ENCODE measurements at regions not wholly inside any gene's neighbourhood (a gene's known extent, or its start where the extent isn't known, plus 50 kb on each side); places are given as distances from the start of the nearest gene placed in this dataset.
"Not testable (repeated sequence)": the region's sequence is repeated elsewhere in the genome, so short reads cannot be mapped to it uniquely, and the experiment has no call there.

GRCh38 chr5:42931451-42931850, 108.7 kb downstream of the ANXA2R start:
- not testable (repeated sequence) for H3K9me3 Mint-ChIP-seq; H3K27me3 Mint-ChIP-seq; H3K36me3 Mint-ChIP-seq; H3K4me1 Mint-ChIP-seq; H3K4me3 Mint-ChIP-seq; DNase-seq (ENCODE audit: low spot score in 2 of 2); ATAC-seq (ENCODE audit: low read depth); H3K27ac Mint-ChIP-seq

DNA sequence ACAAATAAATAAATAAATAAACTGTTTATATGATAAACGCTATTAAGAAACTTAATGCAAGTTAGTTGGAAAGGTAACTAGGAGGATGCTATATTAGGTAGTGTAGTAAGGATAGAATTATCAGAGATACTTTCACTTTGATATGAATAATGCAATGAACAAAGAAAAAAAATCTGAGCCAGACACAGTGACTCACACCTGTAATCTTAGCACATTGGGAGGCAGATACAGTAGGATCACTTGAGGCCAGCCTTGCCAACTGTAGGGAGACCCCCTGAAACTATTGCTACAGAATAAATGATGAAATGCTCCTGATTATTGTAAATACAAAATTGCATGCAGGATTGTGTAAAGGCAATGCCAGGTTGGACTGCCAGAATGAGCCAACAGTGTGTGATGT, 109.2 kb downstream of the ANXA2R start:
- Mint-ChIP-seq H3K27me3 (peaks cover 4% of the 10 kb centered on the region), H3K27ac (no peak overlapping the region), H3K4me1 (peaks cover 4% of the 10 kb centered on the region), H3K36me3 (no peaks in the 10 kb centered on the region), H3K9me3 (peaks cover 1% of the 10 kb centered on the region), H3K4me3 (no peak overlapping the region)
- DNase-seq (ENCODE audit: low spot score in 2 of 2) (no peak), ATAC-seq (ENCODE audit: low read depth) (no peak)

GRCh38 chr5:42929871-42930270, 110.2 kb downstream of the ANXA2R start:
- H3K36me3 Mint-ChIP-seq = no peaks in the 10 kb centered on the region
- H3K27ac Mint-ChIP-seq = no peak overlapping the region
- H3K9me3 Mint-ChIP-seq = peaks cover 1% of the 10 kb centered on the region
- ATAC-seq (ENCODE audit: low read depth) = no peak
- H3K4me3 Mint-ChIP-seq = no peak overlapping the region
- H3K27me3 Mint-ChIP-seq = peaks cover 5% of the 10 kb centered on the region
- H3K4me1 Mint-ChIP-seq = peaks cover 4% of the 10 kb centered on the region
- no peak for DNase-seq (ENCODE audit: low spot score in 2 of 2)

DNA sequence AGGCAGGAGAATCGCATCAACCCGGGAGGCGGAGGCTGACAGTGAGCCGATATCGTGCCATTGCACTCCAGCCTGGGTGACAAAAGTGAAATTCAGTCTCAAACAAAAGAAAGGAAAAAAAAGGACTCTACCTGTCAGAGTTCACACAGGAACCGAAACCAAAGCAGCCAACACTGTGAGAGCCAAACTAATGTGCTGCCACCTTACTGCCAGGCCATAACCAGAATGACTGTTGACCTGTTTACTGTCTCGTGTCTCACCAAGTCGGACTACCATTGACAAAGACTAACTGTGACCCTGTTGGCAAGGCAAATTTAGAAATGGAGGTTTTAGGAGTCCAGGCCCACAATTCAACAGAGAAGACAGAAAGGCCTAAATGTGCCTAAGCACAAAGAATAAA, 112.4 kb downstream of the ANXA2R start:
- ATAC-seq (ENCODE audit: low read depth) (peak; percentile 80), DNase-seq (ENCODE audit: low spot score in 2 of 2) (no peak)
- Mint-ChIP-seq H3K9me3 (peaks cover 1% of the 10 kb centered on the region), H3K4me3 (no peak overlapping the region), H3K36me3 (no peaks in the 10 kb centered on the region), H3K4me1 (peaks cover 4% of the 10 kb centered on the region), H3K27ac (no peak overlapping the region), H3K27me3 (peaks cover 4% of the 10 kb centered on the region)

DNA sequence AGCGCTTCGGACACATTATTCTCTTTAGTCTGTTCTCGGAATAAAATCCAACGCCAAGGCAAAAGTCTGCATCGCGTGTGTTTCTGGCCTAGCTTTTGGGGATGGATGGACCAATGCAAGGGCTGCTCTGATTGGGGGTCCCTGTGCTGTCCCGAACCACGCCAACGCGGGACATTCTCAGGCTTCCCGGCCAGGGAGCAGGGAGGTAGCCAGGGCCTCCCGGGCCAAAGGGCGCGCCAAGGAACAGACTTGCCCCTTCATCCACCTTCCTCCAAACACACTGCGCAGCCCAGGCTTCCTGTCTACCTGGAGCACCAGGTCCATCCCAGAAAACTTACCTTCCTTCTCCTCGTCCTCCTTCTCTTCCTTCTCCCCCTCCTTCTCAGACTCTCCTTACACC, 113.0 kb upstream of the SELENOP start:
- H3K27ac Mint-ChIP-seq = no peak overlapping the region
- DNase-seq (ENCODE audit: low spot score in 2 of 2) = no peak
- no peak overlapping the region for H3K4me3 Mint-ChIP-seq
- no peaks in the 10 kb centered on the region for H3K36me3 Mint-ChIP-seq
- no peak for ATAC-seq (ENCODE audit: low read depth)
- H3K9me3 Mint-ChIP-seq = no peaks in the 10 kb centered on the region
- peaks cover 4% of the 10 kb centered on the region for H3K4me1 Mint-ChIP-seq
- H3K27me3 Mint-ChIP-seq = peaks cover 1% of the 10 kb centered on the region

DNA sequence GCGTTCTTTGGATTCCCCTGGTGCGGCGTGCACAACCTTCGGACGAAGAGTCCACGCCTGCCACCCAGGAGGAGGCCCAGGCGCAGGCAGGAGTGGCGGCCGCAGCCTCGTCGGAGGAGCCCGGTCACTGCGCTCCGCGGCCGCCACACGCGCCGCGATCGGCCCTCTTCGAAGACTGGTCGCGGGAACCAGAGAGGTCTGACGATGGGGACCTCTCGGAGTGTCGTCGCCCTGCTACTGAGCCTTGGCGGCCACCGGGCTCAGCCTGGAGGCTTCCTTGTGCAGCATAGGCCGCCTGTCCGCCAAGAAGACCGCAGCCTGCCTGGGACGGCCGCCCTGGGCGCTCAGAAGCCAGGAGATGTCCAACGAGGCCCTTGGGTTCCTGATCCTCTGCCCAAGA, 112.5 kb upstream of the SELENOP start:
- Mint-ChIP-seq H3K36me3 (no peaks in the 10 kb centered on the region), H3K4me1 (peaks cover 4% of the 10 kb centered on the region), H3K9me3 (no peaks in the 10 kb centered on the region), H3K27me3 (peaks cover 1% of the 10 kb centered on the region), H3K4me3 (no peak overlapping the region), H3K27ac (no peak overlapping the region)
- no peak for ATAC-seq (ENCODE audit: low read depth)
- no peak for DNase-seq (ENCODE audit: low spot score in 2 of 2)

- no peak overlapping the region for H3K27ac Mint-ChIP-seq
- ATAC-seq (ENCODE audit: low read depth) = no peak
- peaks cover 1% of the 10 kb centered on the region for H3K27me3 Mint-ChIP-seq
- H3K36me3 Mint-ChIP-seq = no peaks in the 10 kb centered on the region
- no peaks in the 10 kb centered on the region for H3K9me3 Mint-ChIP-seq
- DNase-seq (ENCODE audit: low spot score in 2 of 2) = no peak
- no peak overlapping the region for H3K4me3 Mint-ChIP-seq
- peaks cover 4% of the 10 kb centered on the region for H3K4me1 Mint-ChIP-seq
Measured at GRCh38 chr5:42923710-42924109, 112.0 kb upstream of the SELENOP start.

DNA sequence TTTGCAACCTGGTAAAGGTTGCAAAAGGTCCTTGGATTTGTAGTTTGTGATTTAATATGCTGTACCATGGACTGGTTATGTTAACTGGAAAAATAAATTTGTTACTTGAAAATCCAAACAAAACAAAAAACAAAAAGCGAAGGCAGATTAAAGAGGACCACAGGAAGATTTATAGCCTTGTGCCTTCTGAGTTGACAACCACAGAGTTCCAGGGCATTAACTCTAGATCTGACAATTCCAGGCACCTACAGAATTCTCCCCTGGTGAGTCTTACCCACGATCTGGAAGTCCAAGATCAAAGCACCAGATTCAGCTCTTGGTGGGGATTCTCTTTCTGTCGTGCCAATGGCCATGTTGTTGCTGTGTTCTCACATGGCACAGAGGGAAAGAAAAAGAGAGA, 107.9 kb upstream of the SELENOP start:
- Mint-ChIP-seq H3K27ac (no peak overlapping the region), H3K4me3 (no peak overlapping the region), H3K4me1 (no peaks in the 10 kb centered on the region), H3K9me3 (no peaks in the 10 kb centered on the region), H3K36me3 (no peaks in the 10 kb centered on the region), H3K27me3 (no peaks in the 10 kb centered on the region)
- ATAC-seq (ENCODE audit: low read depth) (no peak), DNase-seq (ENCODE audit: low spot score in 2 of 2) (no peak)

- no peaks in the 10 kb centered on the region for H3K27me3 Mint-ChIP-seq
- H3K4me3 Mint-ChIP-seq = no peak overlapping the region
- ATAC-seq (ENCODE audit: low read depth) = no peak
- no peak overlapping the region for H3K27ac Mint-ChIP-seq
- no peaks in the 10 kb centered on the region for H3K4me1 Mint-ChIP-seq
- no peak for DNase-seq (ENCODE audit: low spot score in 2 of 2)
- H3K36me3 Mint-ChIP-seq = no peaks in the 10 kb centered on the region
- H3K9me3 Mint-ChIP-seq = no peaks in the 10 kb centered on the region
Measured at GRCh38 chr5:42915306-42915866, 103.7 kb upstream of the SELENOP start.

DNA sequence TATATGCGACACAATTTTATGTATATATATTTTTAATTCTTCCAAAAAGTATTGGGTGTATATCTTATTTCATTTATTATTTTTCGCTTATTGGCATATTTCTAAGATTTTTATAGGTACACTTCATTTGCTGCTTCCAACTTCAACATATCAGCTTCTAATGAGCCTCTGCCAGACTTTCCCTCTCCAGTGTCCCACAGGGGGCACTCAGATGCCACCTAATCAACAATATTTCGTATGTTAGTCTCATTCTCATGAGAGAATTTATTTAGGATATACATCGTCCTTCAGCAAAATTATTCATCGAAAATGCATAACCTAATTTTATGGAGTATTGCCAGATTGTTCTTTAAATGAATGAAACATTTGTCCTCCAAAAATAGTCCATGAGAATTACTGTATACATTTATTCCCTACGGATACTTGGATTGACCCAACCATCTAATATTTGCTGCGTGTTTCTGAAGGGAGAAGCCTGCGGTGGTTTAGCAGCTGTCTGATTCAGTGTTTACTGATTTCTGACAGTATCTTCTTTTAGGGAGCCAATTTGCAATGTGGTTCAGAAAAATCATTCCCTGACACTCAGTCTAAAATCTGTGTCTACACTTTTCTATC, 100.6 kb upstream of the SELENOP start:
- no peak overlapping the region for H3K27ac Mint-ChIP-seq
- ATAC-seq (ENCODE audit: low read depth) = peak; percentile 29
- H3K9me3 Mint-ChIP-seq = no peaks in the 10 kb centered on the region
- H3K36me3 Mint-ChIP-seq = no peaks in the 10 kb centered on the region
- H3K4me3 Mint-ChIP-seq = no peak overlapping the region
- H3K27me3 Mint-ChIP-seq = no peaks in the 10 kb centered on the region
- peak in 1 of 2 donors; percentile 23 for DNase-seq (ENCODE audit: low spot score in 2 of 2)
- H3K4me1 Mint-ChIP-seq = peaks cover 2% of the 10 kb centered on the region

DNA sequence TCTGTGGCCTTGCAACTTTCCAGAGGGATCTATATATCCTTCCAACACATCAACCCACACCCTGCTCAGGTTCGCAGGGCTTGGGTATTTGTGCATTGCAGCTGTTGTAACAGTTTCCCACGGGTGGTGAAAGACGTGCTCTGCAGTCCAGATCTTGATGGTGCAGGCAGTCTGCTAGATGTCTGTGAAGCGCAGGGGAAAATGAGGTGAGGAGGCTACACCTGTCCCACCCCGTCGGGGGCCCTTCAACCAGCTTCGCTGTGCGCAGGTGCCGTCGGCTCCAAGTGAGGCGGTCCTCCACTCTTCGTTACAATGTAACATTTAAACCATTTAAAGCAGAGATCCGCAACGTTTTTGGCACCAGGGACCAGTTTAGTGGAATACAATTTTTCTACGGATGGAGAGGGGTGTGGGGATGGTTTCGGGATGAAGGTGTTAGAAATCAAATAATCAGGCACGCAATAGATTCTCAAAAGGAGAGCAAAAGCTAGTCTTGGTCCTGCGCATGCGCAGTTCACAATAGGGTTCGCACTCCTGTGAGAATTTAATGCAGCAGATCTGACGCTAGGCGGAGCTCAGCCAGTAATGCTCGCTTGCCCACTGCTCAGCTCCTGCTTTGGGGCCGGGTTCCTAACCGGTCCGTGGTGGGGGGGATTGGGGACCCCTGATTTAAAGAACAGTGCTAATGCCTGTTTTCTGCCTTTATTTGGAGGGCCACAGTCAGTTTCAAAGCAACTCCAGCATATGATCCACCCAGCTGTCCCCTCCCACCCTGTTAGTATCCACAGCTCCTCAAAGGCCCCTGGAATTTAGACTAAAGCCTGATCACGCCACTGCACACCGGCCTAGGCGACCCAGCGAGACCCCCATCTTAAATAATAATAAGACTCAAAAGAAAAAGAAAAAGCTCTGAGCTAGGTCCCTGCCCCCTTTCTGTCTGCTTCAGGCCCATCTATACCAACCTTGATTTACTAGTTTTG, 97.1 kb upstream of the SELENOP start:
- Mint-ChIP-seq H3K9me3 (no peaks in the 10 kb centered on the region), H3K4me1 (peaks cover 2% of the 10 kb centered on the region), H3K27me3 (no peaks in the 10 kb centered on the region), H3K27ac (peak overlapping the region; percentile 92), H3K36me3 (no peaks in the 10 kb centered on the region), H3K4me3 (peak overlapping the region; percentile 95)
- ATAC-seq (ENCODE audit: low read depth) (peak; percentile 86), DNase-seq (ENCODE audit: low spot score in 2 of 2) (peak; percentile 79 to 84)

GRCh38 chr5:42908086-42908485, 96.4 kb upstream of the SELENOP start:
- peaks cover 4% of the 10 kb centered on the region for H3K4me1 Mint-ChIP-seq
- DNase-seq (ENCODE audit: low spot score in 2 of 2) = no peak
- H3K9me3 Mint-ChIP-seq = no peaks in the 10 kb centered on the region
- H3K4me3 Mint-ChIP-seq = peak overlapping the region; percentile 95
- H3K27ac Mint-ChIP-seq = peak overlapping the region; percentile 92
- no peak for ATAC-seq (ENCODE audit: low read depth)
- peaks cover 2% of the 10 kb centered on the region for H3K27me3 Mint-ChIP-seq
- no peaks in the 10 kb centered on the region for H3K36me3 Mint-ChIP-seq

DNA sequence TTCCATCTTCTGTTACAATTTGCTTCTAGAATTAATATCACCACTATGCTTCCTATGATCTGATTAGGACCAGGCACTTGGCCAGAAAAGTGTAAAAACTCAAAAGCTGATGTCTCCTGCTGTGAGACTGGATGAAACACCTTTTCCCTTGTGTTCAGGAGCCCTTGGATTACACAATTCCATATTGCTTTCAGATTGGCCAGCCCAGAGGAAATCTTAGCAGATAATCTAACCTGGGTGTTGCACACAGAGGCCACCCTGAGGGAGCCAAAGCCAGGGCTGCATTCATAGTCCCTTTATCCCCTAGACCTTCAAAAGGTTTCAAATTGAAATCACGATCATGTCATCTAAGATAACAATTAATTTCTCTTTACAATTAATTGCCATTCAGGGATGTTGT, 94.1 kb upstream of the SELENOP start:
- ATAC-seq (ENCODE audit: low read depth) (no peak), DNase-seq (ENCODE audit: low spot score in 2 of 2) (no peak)
- H3K27me3 Mint-ChIP-seq = peaks cover 2% of the 10 kb centered on the region
- no peak overlapping the region for H3K27ac Mint-ChIP-seq
- H3K9me3 Mint-ChIP-seq = no peaks in the 10 kb centered on the region
- peaks cover 4% of the 10 kb centered on the region for H3K4me1 Mint-ChIP-seq
- H3K4me3 Mint-ChIP-seq = no peak overlapping the region
- H3K36me3 Mint-ChIP-seq = no peaks in the 10 kb centered on the region

DNA sequence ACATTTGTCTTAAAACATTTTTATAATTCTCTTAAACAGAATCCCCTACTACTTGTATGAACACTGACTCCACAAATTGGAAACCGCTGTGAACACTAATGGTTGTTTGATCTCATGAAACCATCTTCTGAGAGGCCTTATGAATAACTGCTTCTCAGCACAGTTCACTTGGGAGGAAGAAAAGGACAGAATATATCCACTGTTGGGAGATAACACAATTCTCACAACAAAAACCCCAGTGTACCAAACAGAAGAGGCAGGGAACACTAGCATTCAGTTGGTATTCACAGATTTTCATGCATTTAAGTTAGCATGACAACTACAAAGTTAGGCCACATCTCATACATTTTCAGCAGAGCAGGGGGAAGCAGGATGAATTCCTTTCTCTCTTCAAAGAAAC, 89.0 kb upstream of the SELENOP start:
- Mint-ChIP-seq H3K4me1 (peaks cover 2% of the 10 kb centered on the region), H3K27ac (no peak overlapping the region), H3K4me3 (no peak overlapping the region), H3K27me3 (peaks cover 10% of the 10 kb centered on the region), H3K36me3 (no peaks in the 10 kb centered on the region), H3K9me3 (peaks cover 2% of the 10 kb centered on the region)
- ATAC-seq (ENCODE audit: low read depth) (no peak), DNase-seq (ENCODE audit: low spot score in 2 of 2) (no peak)

All from memory B cell (primary cell).